AG10803 (cell line): ENCODE measurements at regions not wholly inside any gene's neighbourhood (a gene's known extent, or its start where the extent isn't known, plus 50 kb on each side); places are given as distances from the start of the nearest gene placed in this dataset.
"Not testable (repeated sequence)": the region's sequence is repeated elsewhere in the genome, so short reads cannot be mapped to it uniquely, and the experiment has no call there.

Experiments
- DNase-seq: peaks from one replicate; pipeline ENCODE4 v3.0.0; 2010; ENCODE audit warnings: low read depth
- H3K4me3 ChIP-seq: 2 replicates; pipeline ENCODE4 v1.5.1; 2011; ENCODE audit warnings: mild to moderate bottlenecking, low read length, control low read depth
- CTCF ChIP-seq: conservative IDR thresholded peaks from 2 replicates; pipeline ENCODE4 v1.5.1; 2011; ENCODE audit warnings: mild to moderate bottlenecking, low read length, control low read depth, inconsistent platforms

GRCh38 chr1:48071513-48071912 is 74.3 kb upstream of the TRABD2B start:
- DNase-seq = no peak
- TF ChIP-seq CTCF = no peak
- no peak overlapping the region for H3K4me3 ChIP-seq

GRCh38 chr1:48070396-48070750 is 73.2 kb upstream of the TRABD2B start:
- no peak for DNase-seq
- TF ChIP-seq CTCF = no peak
- H3K4me3 ChIP-seq = no peak overlapping the region

DNA sequence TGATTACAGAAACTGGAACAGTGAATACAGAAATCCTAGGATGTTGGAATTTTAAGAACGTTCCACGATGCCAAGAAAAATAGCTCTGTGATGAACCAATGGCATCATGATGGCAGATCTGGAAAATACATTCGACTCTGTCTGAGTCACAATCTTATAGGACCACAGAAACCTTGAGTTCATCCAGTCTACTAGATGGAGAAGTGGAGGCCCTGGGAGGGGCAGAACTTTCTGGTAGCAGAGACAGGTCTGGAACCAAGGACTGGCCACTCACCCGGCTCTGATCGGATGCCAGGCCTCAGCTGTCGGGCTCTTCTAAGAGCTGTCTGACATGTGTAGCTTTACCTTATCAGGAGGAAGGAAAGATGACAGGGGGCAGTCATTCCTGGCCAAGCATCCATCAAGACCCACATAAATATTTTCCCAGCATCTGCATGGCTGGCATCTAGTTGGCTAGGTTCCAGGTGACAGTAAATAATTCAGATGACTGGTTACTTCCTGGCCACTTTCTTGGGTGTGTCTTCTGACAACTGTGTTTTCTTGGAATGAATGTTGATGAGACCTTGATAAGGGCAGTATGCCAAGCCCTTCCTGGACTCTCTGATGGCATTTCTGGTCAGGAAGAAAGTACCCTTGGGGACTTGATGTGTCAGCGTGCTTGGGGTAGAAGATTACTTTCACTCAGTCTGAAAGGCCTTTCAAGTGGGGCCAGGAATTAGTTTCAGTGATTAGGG is 72.6 kb upstream of the TRABD2B start:
- H3K4me3 ChIP-seq = no peak overlapping the region
- no peak for TF ChIP-seq CTCF
- peak; percentile 28 for DNase-seq

- no peak for DNase-seq
These were observed 71.0 kb upstream of the TRABD2B start for GRCh38 chr1:48068206-48068605.

DNA sequence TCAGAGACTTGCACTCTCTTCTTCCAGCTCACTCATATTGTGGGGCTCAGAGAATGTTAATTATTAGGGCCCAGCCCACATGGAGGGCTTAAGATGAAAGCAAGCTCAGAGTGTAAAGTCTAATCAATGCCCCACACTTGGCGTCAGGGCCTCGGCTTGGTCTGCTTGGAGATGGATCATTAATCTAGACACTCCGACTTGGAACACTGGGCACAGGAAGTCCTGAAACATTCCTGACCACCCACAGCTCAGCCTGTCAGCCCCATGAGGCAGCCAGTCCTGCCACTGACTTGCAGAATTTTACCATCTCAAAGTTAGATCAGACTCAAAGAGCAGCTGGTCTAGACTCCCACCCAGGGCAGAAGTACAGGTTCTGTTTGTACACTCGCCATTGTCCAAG is 69.8 kb upstream of the TRABD2B start:
- no peak for TF ChIP-seq CTCF
- no peak for DNase-seq
- no peak overlapping the region for H3K4me3 ChIP-seq

More at GRCh38 chr1:48068206-48068605, 71.0 kb upstream of the TRABD2B start:
- no peak for TF ChIP-seq CTCF
- H3K4me3 ChIP-seq = no peak overlapping the region

DNA sequence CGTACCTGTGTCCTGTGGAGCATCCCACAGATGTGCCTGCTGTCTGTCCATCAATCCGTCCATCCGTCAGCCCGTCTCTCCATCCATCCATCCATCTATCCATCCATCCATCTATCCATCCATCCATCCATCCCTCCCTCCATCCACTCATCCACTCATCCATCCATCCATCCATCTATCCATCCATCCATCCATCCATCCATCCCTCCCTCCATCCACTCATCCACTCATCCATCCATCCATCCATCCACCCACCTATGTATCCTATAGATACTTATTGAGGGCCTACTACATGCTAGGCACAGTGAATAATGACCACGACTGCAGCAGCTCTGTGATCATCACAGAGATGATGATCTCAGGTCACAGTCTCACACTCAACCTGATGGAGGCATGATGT is 67.5 kb upstream of the TRABD2B start:
- not testable (repeated sequence) for H3K4me3 ChIP-seq, DNase-seq

GRCh38 chr1:48062353-48062752 is 65.2 kb upstream of the TRABD2B start:
- no peak for DNase-seq
- no peak overlapping the region for H3K4me3 ChIP-seq
- TF ChIP-seq CTCF = no peak
